Fibroblast of lung (primary cell): ENCODE measurements at regions not wholly inside any gene's neighbourhood (a gene's known extent, or its start where the extent isn't known, plus 50 kb on each side); places are given as distances from the start of the nearest gene placed in this dataset.

Source experiments
- DNase-seq, 2 donors: peaks; one replicate each; pipeline versions ENCODE4 v3.0.0 to v3.0.0-alpha.2; 2010; ENCODE audit warnings: low read depth in 2 of 2
- H2AFZ ChIP-seq: 2 replicates; pipeline ENCODE4 v1.5.1; 2012; ENCODE audit warnings: low read length, control low read depth, inconsistent platforms
- H3K27ac ChIP-seq: 2 replicates; pipeline ENCODE4 v1.5.1; 2011; ENCODE audit warnings: low read length, control low read depth; ENCODE audit not compliant: insufficient read depth
- H3K27me3 ChIP-seq: 2 replicates; pipeline ENCODE4 v1.5.1; 2011; ENCODE audit warnings: mild to moderate bottlenecking, low read length; ENCODE audit not compliant: control insufficient read depth, insufficient read depth
- H3K36me3 ChIP-seq: 2 replicates; pipeline ENCODE4 v1.5.1; 2011; ENCODE audit warnings: low read length; ENCODE audit not compliant: control insufficient read depth, insufficient read depth
- H3K4me1 ChIP-seq: 2 replicates; pipeline ENCODE4 v1.5.1; 2011; ENCODE audit warnings: low read length; ENCODE audit not compliant: control insufficient read depth, insufficient read depth; ENCODE audit errors: extremely low read depth
- H3K4me2 ChIP-seq: 2 replicates; pipeline ENCODE4 v1.5.1; 2011; ENCODE audit warnings: low read length, control low read depth; ENCODE audit not compliant: insufficient read depth; ENCODE audit errors: extremely low read depth
- H3K4me3 ChIP-seq, 4 experiments: fragments of 200-600 bp in 1 of 4; sonication (generic) in 1 of 4; replicated peaks in 1 of 4; 2 replicates each; pipeline ENCODE4 v1.5.1; 2011 to 2016; ENCODE audit warnings: low read length in 4 of 4, low read depth in 3 of 4, mild to moderate bottlenecking in 3 of 4, control low read depth in 2 of 4, inconsistent platforms in 1 of 4, mixed read lengths in 1 of 4; ENCODE audit not compliant: insufficient read depth in 1 of 4; ENCODE audit errors: control extremely low read depth in 1 of 4
- H3K79me2 ChIP-seq: 2 replicates; pipeline ENCODE4 v1.5.1; 2012; ENCODE audit warnings: mild to moderate bottlenecking, low read length, inconsistent platforms; ENCODE audit not compliant: control insufficient read depth, insufficient read depth
- H3K9ac ChIP-seq: 2 replicates; pipeline ENCODE4 v1.5.1; 2011; ENCODE audit warnings: mild to moderate bottlenecking, low read length, control low read depth; ENCODE audit not compliant: insufficient read depth
- H3K9me3 ChIP-seq: 2 replicates; pipeline ENCODE4 v1.5.1; 2012; ENCODE audit warnings: low read depth, low read length; ENCODE audit not compliant: control insufficient read depth, insufficient read depth
- H4K20me1 ChIP-seq: 2 replicates; pipeline ENCODE4 v1.5.1; 2011; ENCODE audit warnings: low read length; ENCODE audit not compliant: control insufficient read depth, insufficient read depth; ENCODE audit errors: extremely low read depth
- CTCF ChIP-seq, 2 donors: IDR thresholded peaks in 1 of 2; conservative IDR thresholded peaks in 1 of 2; 1 replicate in 1 of 2; 2 replicates in 1 of 2; pipeline ENCODE4 v1.5.1; 2011 to 2012; ENCODE audit warnings: low read length in 2 of 2, control low read depth in 1 of 2, inconsistent platforms in 1 of 2, low read depth in 1 of 2, mild to moderate bottlenecking in 1 of 2
- EZH2 ChIP-seq: IDR thresholded peaks from 2 replicates; pipeline ENCODE4 v1.5.1; 2012; ENCODE audit warnings: low read length, control low read depth, mild to moderate bottlenecking; ENCODE audit errors: missing control alignments

- no peaks in the 10 kb centered on the region for H3K79me2 ChIP-seq
- no peaks in the 10 kb centered on the region for H3K4me1 ChIP-seq
Measured at GRCh38 chr3:182455011-182455410, 338.3 kb upstream of the ATP11B start.

GRCh38 chr3:182460303-182460702 is 333.0 kb upstream of the ATP11B start:
- no peak overlapping the region for H3K9ac ChIP-seq
- H3K27ac ChIP-seq: no peak overlapping the region
- no peaks in the 10 kb centered on the region for H4K20me1 ChIP-seq
- no peaks in the 10 kb centered on the region for H3K36me3 ChIP-seq
- H3K27me3 ChIP-seq: no peaks in the 10 kb centered on the region
- H3K79me2 ChIP-seq: no peaks in the 10 kb centered on the region
- H3K9me3 ChIP-seq: no peaks in the 10 kb centered on the region
- TF ChIP-seq EZH2 (no peak), CTCF (conservative IDR thresholded peaks at IDR 0.05 in 1 of 2, IDR thresholded peaks at IDR 0.05 in 1 of 2; ENCODE audit: low read depth in 1 of 2, low read length in 2 of 2) (no peak)
- no peak overlapping the region for H3K4me3 ChIP-seq
- no peaks in the 10 kb centered on the region for H3K4me1 ChIP-seq
- no peak overlapping the region for H3K4me2 ChIP-seq
- no peak overlapping the region for H2AFZ ChIP-seq
- no peak for DNase-seq

More at GRCh38 chr3:182455011-182455410, 338.3 kb upstream of the ATP11B start:
- H3K36me3 ChIP-seq: no peaks in the 10 kb centered on the region
- DNase-seq: no peak
- H3K4me3 ChIP-seq: no peak overlapping the region
- no peak overlapping the region for H3K4me2 ChIP-seq
- no peaks in the 10 kb centered on the region for H3K9me3 ChIP-seq
- no peak overlapping the region for H3K9ac ChIP-seq
- no peaks in the 10 kb centered on the region for H4K20me1 ChIP-seq
- no peak for TF ChIP-seq EZH2
- TF ChIP-seq CTCF (conservative IDR thresholded peaks at IDR 0.05 in 1 of 2, IDR thresholded peaks at IDR 0.05 in 1 of 2; ENCODE audit: low read depth in 1 of 2, low read length in 2 of 2): no peak
- no peak overlapping the region for H3K27ac ChIP-seq
- H3K27me3 ChIP-seq: no peaks in the 10 kb centered on the region
- no peak overlapping the region for H2AFZ ChIP-seq

GRCh38 chr3:182462152-182462551 is 331.2 kb upstream of the ATP11B start:
- DNase-seq: no peak
- TF ChIP-seq CTCF (conservative IDR thresholded peaks at IDR 0.05 in 1 of 2, IDR thresholded peaks at IDR 0.05 in 1 of 2; ENCODE audit: low read depth in 1 of 2, low read length in 2 of 2): no peak
- no peak for TF ChIP-seq EZH2

More at GRCh38 chr3:182462152-182462551, 331.2 kb upstream of the ATP11B start:
- no peaks in the 10 kb centered on the region for H3K4me1 ChIP-seq
- no peaks in the 10 kb centered on the region for H3K79me2 ChIP-seq
- H3K9ac ChIP-seq: no peak overlapping the region
- H2AFZ ChIP-seq: no peak overlapping the region
- no peak overlapping the region for H3K4me3 ChIP-seq
- no peak overlapping the region for H3K4me2 ChIP-seq
- H3K27ac ChIP-seq: no peak overlapping the region
- no peaks in the 10 kb centered on the region for H4K20me1 ChIP-seq
- no peaks in the 10 kb centered on the region for H3K27me3 ChIP-seq
- H3K36me3 ChIP-seq: no peaks in the 10 kb centered on the region
- no peaks in the 10 kb centered on the region for H3K9me3 ChIP-seq
